Endothelial cell of umbilical vein (primary cell): ENCODE measurements at regions not wholly inside any gene's neighbourhood (a gene's known extent, or its start where the extent isn't known, plus 50 kb on each side); places are given as distances from the start of the nearest gene placed in this dataset.

Experiments used
- BruUV-seq: library from RNA; stranded (reverse); fragments of 400-500 nt; replicated peaks from 2 replicates; lab custom pipeline; 2021; lab: Mats Ljungman, UMichigan
- CTCF ChIA-PET: fragments of 300-600, 350-600 bp; sonication (Branson Sonifier 250); formaldehyde crosslinking; loops from one replicate; lab custom pipeline; 2021; ENCODE audit warnings: antibody characterized with exemption, inconsistent platforms; lab: Charles Lee
- POLR2A ChIA-PET: fragments of 300-600, 350-600 bp; sonication (Branson Sonifier 250); formaldehyde crosslinking; loops from one replicate; lab custom pipeline; 2021; ENCODE audit warnings: antibody characterized with exemption, inconsistent platforms; lab: Charles Lee
- DNase-seq: peaks from one replicate; pipeline ENCODE4 v3.0.0-alpha.2; 2011; ENCODE audit warnings: low read depth, low spot score
- FAIRE-seq: peaks from 2 replicates; lab custom pipeline; 2011; peaks lifted over from hg19 to GRCh38; lab: Jason Lieb, UNC
- H2AFZ ChIP-seq: 2 replicates; pipeline ENCODE4 v1.6.0; 2012; ENCODE audit warnings: low read depth, low read length, control low read depth, inconsistent platforms
- H3K27ac ChIP-seq: 2 replicates; pipeline ENCODE4 v1.5.1; 2011; ENCODE audit warnings: low read depth, mild to moderate bottlenecking, control low read depth, low read length, moderate library complexity; ENCODE audit not compliant: insufficient read depth
- H3K27me3 ChIP-seq, 2 experiments: 2 replicates each; pipeline versions ENCODE4 v1.6.0 to v1.6.1; 2011; ENCODE audit warnings: low read length in 2 of 2, mixed read lengths in 1 of 2; ENCODE audit not compliant: control insufficient read depth in 2 of 2, insufficient read depth in 2 of 2
- H3K36me3 ChIP-seq, 2 experiments: 2 replicates in 1 of 2; 3 replicates in 1 of 2; pipeline ENCODE4 v1.5.1; 2011; ENCODE audit warnings: low read length in 2 of 2, mild to moderate bottlenecking in 1 of 2, moderate library complexity in 1 of 2; ENCODE audit not compliant: control insufficient read depth in 2 of 2, insufficient read depth in 2 of 2; ENCODE audit errors: extremely low read depth in 1 of 2
- H3K4me1 ChIP-seq: 3 replicates; pipeline ENCODE4 v1.5.1; 2011; ENCODE audit warnings: mild to moderate bottlenecking, low read length; ENCODE audit not compliant: control insufficient read depth, insufficient read depth; ENCODE audit errors: extremely low read depth
- H3K4me2 ChIP-seq: 2 replicates; pipeline ENCODE4 v1.6.1; 2011; ENCODE audit warnings: low read length, control low read depth, mixed read lengths; ENCODE audit not compliant: insufficient read depth
- H3K4me3 ChIP-seq, 3 experiments: fragments of 200-600 bp in 1 of 3; sonication (generic), shearing (Covaris generic) in 1 of 3; replicated peaks in 1 of 3; 2 replicates each; pipeline ENCODE4 v1.5.1; 2011 to 2016; ENCODE audit warnings: control low read depth in 3 of 3, low read length in 3 of 3, mild to moderate bottlenecking in 2 of 3, inconsistent platforms in 1 of 3, low read depth in 1 of 3, moderate library complexity in 1 of 3; ENCODE audit not compliant: insufficient read depth in 1 of 3
- H3K79me2 ChIP-seq: 2 replicates; pipeline ENCODE4 v1.6.0; 2012; ENCODE audit warnings: low read length, inconsistent platforms; ENCODE audit not compliant: control insufficient read depth, insufficient read depth
- H3K9ac ChIP-seq: replicated peaks from 2 replicates; pipeline ENCODE3; 2011; ENCODE audit warnings: low read length, control low read depth; ENCODE audit not compliant: insufficient read depth; ENCODE audit errors: extremely low read depth
- H3K9me1 ChIP-seq: replicated peaks from 3 replicates; pipeline ENCODE4 v1.6.0; 2011; ENCODE audit warnings: mild to moderate bottlenecking, low read length; ENCODE audit not compliant: control insufficient read depth, insufficient read depth; ENCODE audit errors: extremely low read depth
- H3K9me3 ChIP-seq: replicated peaks from 2 replicates; pipeline ENCODE4 v1.5.1; 2012; ENCODE audit warnings: low read length, inconsistent platforms; ENCODE audit not compliant: control insufficient read depth, insufficient read depth
- H4K20me1 ChIP-seq: replicated peaks from 2 replicates; pipeline ENCODE3; 2011; ENCODE audit warnings: mild to moderate bottlenecking, low read length; ENCODE audit not compliant: control insufficient read depth, insufficient read depth; ENCODE audit errors: extremely low read depth
- CTCF ChIP-seq, 2 donors: IDR thresholded peaks; 1 replicate in 1 of 2; 2 replicates in 1 of 2; pipeline ENCODE4 v1.5.1; 2011; ENCODE audit warnings: low read length in 2 of 2, mild to moderate bottlenecking in 2 of 2, moderate library complexity in 2 of 2, control low read depth in 1 of 2, inconsistent platforms in 1 of 2, low read depth in 1 of 2; ENCODE audit not compliant: insufficient read depth in 1 of 2; ENCODE audit errors: extremely low read depth in 1 of 2
- FOS ChIP-seq: IDR thresholded peaks from 2 replicates; pipeline ENCODE4 v1.6.1; 2011; ENCODE audit warnings: mild to moderate bottlenecking, low read length, moderate library complexity, borderline replicate concordance; ENCODE audit not compliant: insufficient read depth
- MAX ChIP-seq: IDR thresholded peaks from 2 replicates; pipeline ENCODE4 v1.6.1; 2011; ENCODE audit not compliant: insufficient read depth, insufficient read length
- MYC ChIP-seq: IDR thresholded peaks from one replicate; pipeline ENCODE4 v1.6.1; 2011; ENCODE audit warnings: mild to moderate bottlenecking, low read depth, low read length
- POLR2A ChIP-seq: IDR thresholded peaks from 2 replicates; pipeline ENCODE4 v1.6.1; 2012; ENCODE audit warnings: low read depth, mild to moderate bottlenecking, control low read depth, low read length
- POLR2AphosphoS5 ChIP-seq: IDR thresholded peaks from 2 replicates; pipeline ENCODE4 v1.6.1; 2012; ENCODE audit warnings: low read depth, mild to moderate bottlenecking, control low read depth, low read length, moderate library complexity; ENCODE audit not compliant: insufficient read depth
- dilution Hi-C: fragments of 300-500 bp; cut with MboI; formaldehyde crosslinking; loops from one replicate; pipeline ENCODE4 v1.15.0; 2019; ENCODE audit warnings: low sequenced_read_pairs; ENCODE audit not compliant: extremely low pct_ligation_motif_present
- intact Hi-C: fragments of 100-400 bp; cut with micrococcal nuclease; formaldehyde crosslinking; loops from one replicate; pipeline ENCODE4 v1.10.0; 2022

DNA sequence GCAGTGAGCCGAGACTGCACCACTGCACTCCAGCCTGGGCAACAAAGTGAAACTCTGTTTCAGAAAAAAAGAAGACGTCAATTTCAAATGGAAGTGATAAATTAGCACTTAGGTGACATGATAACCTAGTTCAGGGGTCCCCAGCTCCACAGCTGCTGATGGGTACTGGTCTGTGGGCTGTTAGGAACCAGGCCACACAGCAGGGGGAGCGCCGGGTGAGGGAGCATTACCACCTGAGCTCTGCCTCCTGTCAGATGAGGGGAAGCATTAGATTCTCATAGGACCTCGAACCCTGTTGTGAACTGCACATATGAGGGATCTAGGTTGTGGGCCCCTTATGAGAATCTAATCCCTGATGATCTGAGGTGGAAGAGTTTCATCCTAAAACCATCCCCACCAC is 253.0 kb downstream of the FOXL1 start:
- no peak for TF ChIP-seq POLR2AphosphoS5
- TF ChIP-seq FOS: no peak
- TF ChIP-seq CTCF (IDR thresholded peaks at IDR 0.05; ENCODE audit: extremely low read depth in 1 of 2, insufficient read depth in 1 of 2, low read depth in 1 of 2, low read length in 2 of 2): peak in 1 of 2 donors; percentile 9
- Histone ChIP-seq H3K9me3 (no peaks in the 10 kb centered on the region), H3K36me3 (no peaks in the 10 kb centered on the region), H2AFZ (no peak overlapping the region), H3K9me1 (no peaks in the 10 kb centered on the region), H3K4me1 (peaks cover 16% of the 10 kb centered on the region), H3K27me3 (no peaks in the 10 kb centered on the region), H3K9ac (no peak overlapping the region), H3K4me2 (no peak overlapping the region), H3K79me2 (no peaks in the 10 kb centered on the region), H4K20me1 (no peaks in the 10 kb centered on the region), H3K4me3 (no peak overlapping the region), H3K27ac (no peak overlapping the region)
- FAIRE-seq (no peak), DNase-seq (no peak)
- POLR2A ChIA-PET: no interaction called here
- CTCF ChIA-PET: interaction anchor here (2.3 kb wide), 1 partner anchor 70 kb away, joined by 6 read pairs; no protein-coding TSS in a partner anchor
- intact Hi-C loops (loop anchor here (10.0 kb wide), 1 partner anchor 447 kb away; no protein-coding TSS in a partner anchor), dilution Hi-C loops (no loop called here)
- no TSS peak for BruUV-seq

DNA sequence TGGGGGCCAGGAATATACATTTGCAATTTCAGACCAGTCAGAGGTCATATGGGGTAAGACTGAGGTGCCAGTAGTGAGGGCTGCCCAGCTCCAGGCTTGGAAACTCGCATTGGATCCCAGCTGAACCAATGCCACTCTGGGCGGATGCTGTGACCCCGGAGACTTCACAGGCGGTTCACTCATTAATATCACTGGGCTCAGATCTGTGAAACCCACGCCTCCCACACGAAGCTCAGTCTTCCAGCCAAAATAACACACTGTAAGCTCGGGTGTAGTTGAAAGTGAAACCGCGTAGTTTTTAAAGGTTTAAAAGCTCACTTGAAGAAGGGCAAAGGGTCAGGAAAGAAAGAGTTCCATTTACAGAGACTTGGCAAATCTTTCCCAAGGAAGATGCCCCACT is 254.8 kb downstream of the FOXL1 start:
- FAIRE-seq (peak; percentile 8), DNase-seq (no peak)
- intact Hi-C loops (loop anchor here (10.0 kb wide), 1 partner anchor 448 kb away; no protein-coding TSS in a partner anchor), dilution Hi-C loops (no loop called here)
- BruUV-seq: no TSS peak
- Histone ChIP-seq H3K36me3 (no peaks in the 10 kb centered on the region), H3K4me1 (peaks cover 7% of the 10 kb centered on the region), H3K79me2 (no peaks in the 10 kb centered on the region), H3K27ac (no peak overlapping the region), H2AFZ (peak overlapping the region; percentile 55), H3K27me3 (no peaks in the 10 kb centered on the region), H4K20me1 (no peaks in the 10 kb centered on the region), H3K9me3 (no peaks in the 10 kb centered on the region), H3K4me2 (no peak overlapping the region), H3K9ac (no peak overlapping the region), H3K9me1 (no peaks in the 10 kb centered on the region), H3K4me3 (no peak overlapping the region)
- ChIA-PET POLR2A (interaction anchor here (0.6 kb wide), 1 partner anchor 275 kb away, joined by 4 read pairs; no protein-coding TSS in a partner anchor), CTCF (interaction anchor here (0.7 to 2.3 kb wide), 9 partner anchors 8 to 1906 kb away, joined by 3 to 7 read pairs (median 4); no protein-coding TSS in a partner anchor)
- no peak for TF ChIP-seq MYC
- no peak for TF ChIP-seq POLR2A
- TF ChIP-seq POLR2AphosphoS5: no peak
- no peak for TF ChIP-seq MAX
